ENCODE measurements at regions not wholly inside any gene's neighbourhood (a gene's known extent, or its start where the extent isn't known, plus 50 kb on each side); places are given as distances from the start of the nearest gene placed in this dataset.

GRCh38 chr3:117548600-117548999 lies 839.0 kb downstream of the TUSC7 start:
- TF ChIP-seq EZH2phosphoT487 (IDR thresholded peaks at IDR 0.05; ENCODE audit: insufficient read depth, low read depth) (no peak), EZH2 (IDR thresholded peaks at IDR 0.05; ENCODE audit: insufficient read depth, poor library complexity, severe bottlenecking) (no peak)

All from GM23248 (cell line).